ENCODE measurements at regions not wholly inside any gene's neighbourhood (a gene's known extent, or its start where the extent isn't known, plus 50 kb on each side); places are given as distances from the start of the nearest gene placed in this dataset.

DNA sequence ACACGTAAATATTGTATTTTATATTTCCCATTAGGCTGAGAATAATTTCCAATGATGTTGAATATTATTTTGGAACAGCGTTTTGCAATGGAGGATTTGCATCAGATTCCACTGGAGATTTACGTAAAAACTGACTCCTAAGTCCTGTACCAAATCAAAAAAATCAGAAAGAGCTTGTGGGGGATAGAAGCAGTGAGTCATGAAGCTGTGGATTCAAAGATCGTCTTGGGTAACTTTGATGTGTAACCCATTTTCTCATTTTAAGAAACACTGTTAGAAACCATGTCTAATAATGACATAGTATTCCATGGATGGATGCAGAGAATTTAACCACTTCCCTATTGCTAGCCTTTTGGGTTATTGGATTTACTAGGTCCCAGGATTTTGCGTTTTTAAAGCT, 158.6 kb downstream of the INHBA start:
- Histone ChIP-seq H3K4me1 (no peaks in the 10 kb centered on the region), H3K9me3 (no peaks in the 10 kb centered on the region), H3K4me3 (no peak overlapping the region), H3K27ac (no peak overlapping the region), H3K4me2 (no peak overlapping the region)
- ChIA-PET POLR2A (no interaction called here), CTCF (interaction anchor here (1.2 kb wide), 1 partner anchor 152 kb away, joined by 3 read pairs; no protein-coding TSS in a partner anchor)
- no peak for FAIRE-seq
- no peak for DNase-seq (ENCODE audit: low read depth in 1 of 2, low spot score in 1 of 2)
- TF ChIP-seq, protein P1, sequence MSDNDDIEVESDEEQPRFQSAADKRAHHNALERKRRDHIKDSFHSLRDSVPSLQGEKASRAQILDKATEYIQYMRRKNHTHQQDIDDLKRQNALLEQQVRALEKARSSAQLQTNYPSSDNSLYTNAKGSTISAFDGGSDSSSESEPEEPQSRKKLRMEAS (IDR thresholded peaks at IDR 0.05) = no peak
- TF ChIP-seq TP53 (CRISPR knock-in tag; IDR thresholded peaks at IDR 0.05) (no peak), ZC3H11A (IDR thresholded peaks at IDR 0.05) (no peak), KDM1A (IDR thresholded peaks at IDR 0.05; ENCODE audit: low read depth) (no peak), NPAS2 (CRISPR knock-in tag; IDR thresholded peaks at IDR 0.05; ENCODE audit: borderline replicate concordance) (no peak), HOXB5 (CRISPR knock-in tag; IDR thresholded peaks at IDR 0.05) (no peak), JUN (IDR thresholded peaks at IDR 0.05) (no peak), EHMT2 (IDR thresholded peaks at IDR 0.05; ENCODE audit: low read depth) (no peak)
- TF ChIP-seq, protein P2, sequence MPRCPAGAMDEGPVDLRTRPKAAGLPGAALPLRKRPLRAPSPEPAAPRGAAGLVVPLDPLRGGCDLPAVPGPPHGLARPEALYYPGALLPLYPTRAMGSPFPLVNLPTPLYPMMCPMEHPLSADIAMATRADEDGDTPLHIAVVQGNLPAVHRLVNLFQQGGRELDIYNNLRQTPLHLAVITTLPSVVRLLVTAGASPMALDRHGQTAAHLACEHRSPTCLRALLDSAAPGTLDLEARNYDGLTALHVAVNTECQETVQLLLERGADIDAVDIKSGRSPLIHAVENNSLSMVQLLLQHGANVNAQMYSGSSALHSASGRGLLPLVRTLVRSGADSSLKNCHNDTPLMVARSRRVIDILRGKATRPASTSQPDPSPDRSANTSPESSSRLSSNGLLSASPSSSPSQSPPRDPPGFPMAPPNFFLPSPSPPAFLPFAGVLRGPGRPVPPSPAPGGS (IDR thresholded peaks at IDR 0.05) = no peak
- TF ChIP-seq, protein P3, sequence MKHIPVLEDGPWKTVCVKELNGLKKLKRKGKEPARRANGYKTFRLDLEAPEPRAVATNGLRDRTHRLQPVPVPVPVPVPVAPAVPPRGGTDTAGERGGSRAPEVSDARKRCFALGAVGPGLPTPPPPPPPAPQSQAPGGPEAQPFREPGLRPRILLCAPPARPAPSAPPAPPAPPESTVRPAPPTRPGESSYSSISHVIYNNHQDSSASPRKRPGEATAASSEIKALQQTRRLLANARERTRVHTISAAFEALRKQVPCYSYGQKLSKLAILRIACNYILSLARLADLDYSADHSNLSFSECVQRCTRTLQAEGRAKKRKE (CRISPR knock-in tag; IDR thresholded peaks at IDR 0.05; ENCODE audit: low read depth) = no peak
- WGBS (ENCODE audit: missing lambda C conversion rate) = 5% methylated on average over 5 of the region's 5 CpGs
- no peak for ATAC-seq

DNA sequence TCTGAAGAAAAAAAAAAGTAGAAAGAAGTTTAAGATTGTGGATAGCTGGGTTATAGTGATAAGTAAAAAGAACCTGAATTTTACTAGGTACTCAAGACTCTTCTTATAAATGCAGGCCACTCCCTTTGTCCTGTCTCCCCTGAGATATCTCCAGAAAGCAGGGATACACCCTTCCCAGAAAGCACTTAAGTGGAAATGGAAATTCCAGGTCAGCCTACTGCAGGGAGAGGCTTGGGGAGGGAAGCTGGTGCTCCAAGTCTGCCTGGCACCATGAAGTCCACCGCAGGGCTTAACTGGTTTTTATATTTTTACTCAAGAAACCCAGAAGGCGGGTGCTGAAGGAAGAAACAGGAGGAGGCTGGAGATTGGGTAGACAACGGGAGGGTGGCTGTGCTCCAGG, 162.3 kb downstream of the INHBA start:
- DNase-seq (ENCODE audit: low read depth in 1 of 2, low spot score in 1 of 2) = no peak
- Histone ChIP-seq H3K4me3 (no peak overlapping the region), H3K9me3 (no peaks in the 10 kb centered on the region), H3K4me1 (no peaks in the 10 kb centered on the region), H3K27ac (no peak overlapping the region), H3K4me2 (no peak overlapping the region)
- CTCF ChIA-PET = no interaction called here
- POLR2A ChIA-PET = no interaction called here
- no peak for TF ChIP-seq EHMT2 (IDR thresholded peaks at IDR 0.05; ENCODE audit: low read depth)
- TF ChIP-seq FOSB (CRISPR knock-in tag; IDR thresholded peaks at IDR 0.05) = no peak
- no peak for TF ChIP-seq CHD4 (IDR thresholded peaks at IDR 0.05; ENCODE audit: borderline replicate concordance)
- no peak for TF ChIP-seq MYC (IDR thresholded peaks at IDR 0.05; ENCODE audit: borderline replicate concordance, low read length)
- TF ChIP-seq HOXB5 (CRISPR knock-in tag; IDR thresholded peaks at IDR 0.05) = no peak
- TF ChIP-seq, protein P4, sequence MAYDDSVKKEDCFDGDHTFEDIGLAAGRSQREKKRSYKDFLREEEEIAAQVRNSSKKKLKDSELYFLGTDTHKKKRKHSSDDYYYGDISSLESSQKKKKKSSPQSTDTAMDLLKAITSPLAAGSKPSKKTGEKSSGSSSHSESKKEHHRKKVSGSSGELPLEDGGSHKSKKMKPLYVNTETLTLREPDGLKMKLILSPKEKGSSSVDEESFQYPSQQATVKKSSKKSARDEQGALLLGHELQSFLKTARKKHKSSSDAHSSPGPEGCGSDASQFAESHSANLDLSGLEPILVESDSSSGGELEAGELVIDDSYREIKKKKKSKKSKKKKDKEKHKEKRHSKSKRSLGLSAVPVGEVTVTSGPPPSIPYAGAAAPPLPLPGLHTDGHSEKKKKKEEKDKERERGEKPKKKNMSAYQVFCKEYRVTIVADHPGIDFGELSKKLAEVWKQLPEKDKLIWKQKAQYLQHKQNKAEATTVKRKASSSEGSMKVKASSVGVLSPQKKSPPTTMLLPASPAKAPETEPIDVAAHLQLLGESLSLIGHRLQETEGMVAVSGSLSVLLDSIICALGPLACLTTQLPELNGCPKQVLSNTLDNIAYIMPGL (CRISPR knock-in tag; IDR thresholded peaks at IDR 0.05; ENCODE audit: borderline replicate concordance) = no peak
- TF ChIP-seq, protein P5, sequence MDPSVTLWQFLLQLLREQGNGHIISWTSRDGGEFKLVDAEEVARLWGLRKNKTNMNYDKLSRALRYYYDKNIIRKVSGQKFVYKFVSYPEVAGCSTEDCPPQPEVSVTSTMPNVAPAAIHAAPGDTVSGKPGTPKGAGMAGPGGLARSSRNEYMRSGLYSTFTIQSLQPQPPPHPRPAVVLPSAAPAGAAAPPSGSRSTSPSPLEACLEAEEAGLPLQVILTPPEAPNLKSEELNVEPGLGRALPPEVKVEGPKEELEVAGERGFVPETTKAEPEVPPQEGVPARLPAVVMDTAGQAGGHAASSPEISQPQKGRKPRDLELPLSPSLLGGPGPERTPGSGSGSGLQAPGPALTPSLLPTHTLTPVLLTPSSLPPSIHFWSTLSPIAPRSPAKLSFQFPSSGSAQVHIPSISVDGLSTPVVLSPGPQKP (IDR thresholded peaks at IDR 0.05; ENCODE audit: low read depth, low read length) = no peak
- no peak for TF ChIP-seq FOXS1 (CRISPR knock-in tag; IDR thresholded peaks at IDR 0.05)
- no peak for TF ChIP-seq KDM1A (IDR thresholded peaks at IDR 0.05; ENCODE audit: low read depth)
- TF ChIP-seq, protein P2 (IDR thresholded peaks at IDR 0.05) = no peak
- TF ChIP-seq EP300 (IDR thresholded peaks at IDR 0.05) = no peak
- no peak for TF ChIP-seq POLR2AphosphoS2 (conservative IDR thresholded peaks at IDR 0.05; ENCODE audit: low read length)
- TF ChIP-seq RARB (CRISPR knock-in tag; IDR thresholded peaks at IDR 0.05) = no peak
- TF ChIP-seq FOSL2 (IDR thresholded peaks at IDR 0.05) = no peak
- no peak for TF ChIP-seq FOSL2 (CRISPR knock-in tag; IDR thresholded peaks at IDR 0.05)
- no peak for ATAC-seq
- WGBS (ENCODE audit: missing lambda C conversion rate) = 19% methylated on average over 3 of the region's 3 CpGs
- no peak for FAIRE-seq

Measured in A549 (cell line).